WI38 (cell line): ENCODE measurements at regions not wholly inside any gene's neighbourhood (a gene's known extent, or its start where the extent isn't known, plus 50 kb on each side); places are given as distances from the start of the nearest gene placed in this dataset.

Source experiments
- H3K4me3 ChIP-seq: 2 replicates; pipeline ENCODE4 v1.5.1; 2011; ENCODE audit warnings: low read depth, mild to moderate bottlenecking, control low read depth, low read length
- TF ChIP-seq, protein P1 (sequence below): IDR thresholded peaks from 2 replicates; pipeline ENCODE4 v1.5.1; 2012; ENCODE audit warnings: low read depth, mild to moderate bottlenecking, control low read depth, low read length

DNA sequence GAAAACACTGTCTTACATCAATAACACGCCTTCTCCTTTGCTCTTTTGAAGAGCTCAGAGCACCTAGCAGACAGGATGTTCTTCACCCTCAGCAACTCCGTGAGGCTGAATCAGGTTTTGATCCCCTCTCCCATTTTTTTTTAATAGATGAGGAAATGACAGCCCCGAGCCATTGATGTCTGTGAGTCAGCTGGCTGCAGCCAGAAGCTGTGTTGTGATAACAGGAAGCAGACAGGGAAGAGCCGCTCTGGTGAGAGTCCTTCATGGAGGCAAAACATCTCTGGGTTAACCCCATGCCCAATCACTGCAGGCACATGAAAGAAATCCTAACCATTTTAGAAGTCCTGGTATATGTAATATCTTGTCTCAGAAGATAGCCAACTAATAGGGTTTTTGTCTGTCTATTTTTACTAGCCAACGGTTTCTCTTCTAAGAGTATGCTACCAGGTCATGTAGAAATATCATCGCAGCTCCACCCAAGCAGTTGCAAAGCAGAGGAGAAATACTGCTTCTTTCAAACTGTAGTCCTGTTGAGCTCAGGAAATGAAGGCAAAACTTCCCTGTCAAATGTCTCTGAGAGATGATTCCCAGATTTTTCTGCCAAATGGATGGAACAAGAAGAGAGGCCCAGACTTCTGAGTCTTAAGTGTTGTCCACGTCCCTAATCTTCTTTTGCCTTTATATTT is 568.9 kb downstream of the CCDC171 start:
- TF ChIP-seq, protein P1, sequence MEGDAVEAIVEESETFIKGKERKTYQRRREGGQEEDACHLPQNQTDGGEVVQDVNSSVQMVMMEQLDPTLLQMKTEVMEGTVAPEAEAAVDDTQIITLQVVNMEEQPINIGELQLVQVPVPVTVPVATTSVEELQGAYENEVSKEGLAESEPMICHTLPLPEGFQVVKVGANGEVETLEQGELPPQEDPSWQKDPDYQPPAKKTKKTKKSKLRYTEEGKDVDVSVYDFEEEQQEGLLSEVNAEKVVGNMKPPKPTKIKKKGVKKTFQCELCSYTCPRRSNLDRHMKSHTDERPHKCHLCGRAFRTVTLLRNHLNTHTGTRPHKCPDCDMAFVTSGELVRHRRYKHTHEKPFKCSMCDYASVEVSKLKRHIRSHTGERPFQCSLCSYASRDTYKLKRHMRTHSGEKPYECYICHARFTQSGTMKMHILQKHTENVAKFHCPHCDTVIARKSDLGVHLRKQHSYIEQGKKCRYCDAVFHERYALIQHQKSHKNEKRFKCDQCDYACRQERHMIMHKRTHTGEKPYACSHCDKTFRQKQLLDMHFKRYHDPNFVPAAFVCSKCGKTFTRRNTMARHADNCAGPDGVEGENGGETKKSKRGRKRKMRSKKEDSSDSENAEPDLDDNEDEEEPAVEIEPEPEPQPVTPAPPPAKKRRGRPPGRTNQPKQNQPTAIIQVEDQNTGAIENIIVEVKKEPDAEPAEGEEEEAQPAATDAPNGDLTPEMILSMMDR = no peak
- H3K4me3 ChIP-seq = no peak overlapping the region

GRCh38 chr9:16125629-16126028 is 572.8 kb downstream of the CCDC171 start:
- TF ChIP-seq, protein P1 = no peak
- no peak overlapping the region for H3K4me3 ChIP-seq

- TF ChIP-seq, protein P1 = no peak
- H3K4me3 ChIP-seq = no peak overlapping the region
Measured at GRCh38 chr9:16126042-16126441, 573.2 kb downstream of the CCDC171 start.

GRCh38 chr9:16128003-16128402 is 575.2 kb downstream of the CCDC171 start:
- TF ChIP-seq, protein P1 = no peak
- no peak overlapping the region for H3K4me3 ChIP-seq

DNA sequence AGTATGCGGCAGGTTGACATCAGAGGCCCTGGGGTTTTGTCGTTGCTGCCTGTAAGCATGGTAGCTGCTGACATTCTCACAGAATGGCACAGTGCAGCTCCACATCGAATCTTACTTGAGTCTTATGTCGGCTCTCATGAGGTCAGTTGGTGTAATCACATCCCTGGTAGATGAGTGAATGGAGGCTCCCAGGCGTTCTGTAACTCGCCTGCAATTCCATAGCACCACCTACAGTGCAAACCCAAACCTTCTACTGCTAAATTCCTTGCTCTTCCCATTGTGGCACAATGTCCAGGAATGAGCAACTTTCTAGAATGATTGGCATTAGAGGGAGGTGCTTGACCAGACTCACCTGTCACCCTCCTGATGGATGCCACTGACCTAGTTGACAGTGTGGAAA is 578.4 kb downstream of the CCDC171 start:
- H3K4me3 ChIP-seq = no peak overlapping the region
- TF ChIP-seq, protein P1 = no peak; the same call in 1 of the 2 replicates

DNA sequence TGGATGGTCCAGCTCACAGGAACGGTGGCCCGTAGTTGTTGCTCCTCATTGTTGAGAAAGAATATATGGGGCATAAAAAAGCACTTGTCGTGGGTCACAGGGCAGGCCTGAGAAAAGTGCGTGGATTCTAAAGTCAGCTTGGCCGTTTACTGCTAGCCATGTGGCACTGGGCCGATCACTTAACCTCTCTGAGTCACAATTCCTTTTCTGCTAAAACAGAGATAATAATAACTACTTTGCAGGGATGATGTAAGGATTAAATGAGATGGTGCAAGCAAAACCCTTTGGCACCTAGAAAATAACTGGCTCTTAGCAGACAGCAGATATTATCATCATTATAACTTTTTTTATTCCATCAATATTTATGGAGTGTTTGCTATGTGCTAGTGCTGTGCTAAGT is 579.7 kb downstream of the CCDC171 start:
- no peak overlapping the region for H3K4me3 ChIP-seq
- TF ChIP-seq, protein P1 = no peak

DNA sequence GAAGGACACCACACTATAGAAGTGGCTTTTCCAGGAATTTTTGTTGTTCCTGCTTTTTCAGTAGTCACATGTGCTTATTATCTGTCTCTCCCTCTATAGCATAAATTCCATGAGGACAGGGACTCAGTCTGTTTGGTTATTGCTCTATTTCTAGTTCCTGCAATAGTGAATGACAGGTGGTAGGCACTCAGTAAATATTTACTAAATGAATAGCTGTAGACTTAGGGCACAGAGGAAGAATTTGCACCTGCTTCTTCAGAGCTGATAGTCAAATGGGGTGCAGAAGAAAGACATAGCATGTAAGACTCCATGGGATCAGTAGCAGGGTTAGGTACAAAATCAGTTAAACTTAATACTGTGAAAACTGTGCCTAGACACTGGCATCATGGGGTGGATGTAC is 580.2 kb downstream of the CCDC171 start:
- H3K4me3 ChIP-seq = no peak overlapping the region
- TF ChIP-seq, protein P1 = no peak
